ENCODE measurements at regions not wholly inside any gene's neighbourhood (a gene's known extent, or its start where the extent isn't known, plus 50 kb on each side); places are given as distances from the start of the nearest gene placed in this dataset.

GRCh38 chr3:145383416-145383815, 777.6 kb downstream of the PLOD2 start:
- TF ChIP-seq, protein P1, sequence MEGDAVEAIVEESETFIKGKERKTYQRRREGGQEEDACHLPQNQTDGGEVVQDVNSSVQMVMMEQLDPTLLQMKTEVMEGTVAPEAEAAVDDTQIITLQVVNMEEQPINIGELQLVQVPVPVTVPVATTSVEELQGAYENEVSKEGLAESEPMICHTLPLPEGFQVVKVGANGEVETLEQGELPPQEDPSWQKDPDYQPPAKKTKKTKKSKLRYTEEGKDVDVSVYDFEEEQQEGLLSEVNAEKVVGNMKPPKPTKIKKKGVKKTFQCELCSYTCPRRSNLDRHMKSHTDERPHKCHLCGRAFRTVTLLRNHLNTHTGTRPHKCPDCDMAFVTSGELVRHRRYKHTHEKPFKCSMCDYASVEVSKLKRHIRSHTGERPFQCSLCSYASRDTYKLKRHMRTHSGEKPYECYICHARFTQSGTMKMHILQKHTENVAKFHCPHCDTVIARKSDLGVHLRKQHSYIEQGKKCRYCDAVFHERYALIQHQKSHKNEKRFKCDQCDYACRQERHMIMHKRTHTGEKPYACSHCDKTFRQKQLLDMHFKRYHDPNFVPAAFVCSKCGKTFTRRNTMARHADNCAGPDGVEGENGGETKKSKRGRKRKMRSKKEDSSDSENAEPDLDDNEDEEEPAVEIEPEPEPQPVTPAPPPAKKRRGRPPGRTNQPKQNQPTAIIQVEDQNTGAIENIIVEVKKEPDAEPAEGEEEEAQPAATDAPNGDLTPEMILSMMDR (IDR thresholded peaks at IDR 0.05): no peak
- TF ChIP-seq ZFX (IDR thresholded peaks at IDR 0.05; ENCODE audit: borderline replicate concordance): no peak

Data from 22Rv1 (cell line).